ENCODE measurements at regions not wholly inside any gene's neighbourhood (a gene's known extent, or its start where the extent isn't known, plus 50 kb on each side); places are given as distances from the start of the nearest gene placed in this dataset.

GRCh38 chr7:81583882-81584533 lies 185.8 kb downstream of the HGF start (continued):
- TF ChIP-seq FOSL1 (IDR thresholded peaks at IDR 0.05; ENCODE audit: insufficient read depth, low read depth, low read length) = no peak
- TF ChIP-seq SIRT6 (IDR thresholded peaks at IDR 0.05; ENCODE audit: low read length) = no peak
- TF ChIP-seq EZH2 (IDR thresholded peaks at IDR 0.05; ENCODE audit: low read depth, low read length, severe bottlenecking) = no peak
- TF ChIP-seq EGR1 (IDR thresholded peaks at IDR 0.05; ENCODE audit: borderline replicate concordance, low read depth, low read length) = no peak
- no peak for TF ChIP-seq CTCF (IDR thresholded peaks at IDR 0.05; ENCODE audit: control extremely low read depth in 1 of 3, insufficient read depth in 1 of 3, low read depth in 1 of 3, low read length in 3 of 3)
- no peak for TF ChIP-seq KDM1A (IDR thresholded peaks at IDR 0.05; ENCODE audit: borderline replicate concordance, low read length)
- TF ChIP-seq ZNF274 (IDR thresholded peaks at IDR 0.05; ENCODE audit: borderline replicate concordance, extremely low read depth, low read length) = no peak
